H1 (cell line): ENCODE measurements at regions not wholly inside any gene's neighbourhood (a gene's known extent, or its start where the extent isn't known, plus 50 kb on each side); places are given as distances from the start of the nearest gene placed in this dataset.

Experiments
- CTCF ChIA-PET: fragments of 300-600 bp; sonication (Branson Sonifier 250); formaldehyde crosslinking; loops from one replicate; lab custom pipeline; 2021; ENCODE audit not compliant: partially characterized antibody; lab: Charles Lee
- POLR2A ChIA-PET: fragments of 300-600 bp; sonication (Branson Sonifier 250); formaldehyde crosslinking; loops from one replicate; lab custom pipeline; 2021; ENCODE audit warnings: inconsistent platforms; ENCODE audit not compliant: partially characterized antibody; lab: Charles Lee
- DNase-seq, 2 experiments: peaks; one replicate each; pipeline versions ENCODE4 v3.0.0 to v3.0.0-alpha.2; 2010 to 2022; ENCODE audit warnings: low spot score in 2 of 2, low read depth in 1 of 2, mixed read lengths in 1 of 2
- FAIRE-seq: peaks from 2 replicates; lab custom pipeline; 2011; peaks lifted over from hg19 to GRCh38; lab: Jason Lieb, UNC
- H2AFZ ChIP-seq: 2 replicates; pipeline ENCODE4 v1.8.1; 2012; ENCODE audit warnings: low read length, inconsistent platforms
- H2AK5ac ChIP-seq: 2 replicates; pipeline ENCODE4 v1.6.1; 2013; ENCODE audit warnings: low read depth, low read length
- H2BK120ac ChIP-seq: replicated peaks from 2 replicates; pipeline ENCODE3; 2013; ENCODE audit warnings: low read depth, low read length, inconsistent platforms
- H2BK12ac ChIP-seq: 2 replicates; pipeline ENCODE4 v1.6.1; 2013; ENCODE audit warnings: low read depth, low read length
- H2BK15ac ChIP-seq: 2 replicates; pipeline ENCODE4 v1.6.1; 2013; ENCODE audit warnings: low read length
- H2BK20ac ChIP-seq: 2 replicates; pipeline ENCODE4 v1.6.1; 2013; ENCODE audit warnings: low read length
- H2BK5ac ChIP-seq: 2 replicates; pipeline ENCODE4 v1.6.1; 2013; ENCODE audit warnings: low read depth, low read length
- H3K14ac ChIP-seq: 2 replicates; pipeline ENCODE4 v1.6.1; 2013; ENCODE audit warnings: inconsistent platforms; ENCODE audit not compliant: insufficient read length
- H3K18ac ChIP-seq: 2 replicates; pipeline ENCODE4 v1.6.1; 2013; ENCODE audit warnings: low read length; ENCODE audit errors: extremely low read depth
- H3K23ac ChIP-seq: 2 replicates; pipeline ENCODE4 v1.6.1; 2013; ENCODE audit warnings: inconsistent platforms; ENCODE audit not compliant: insufficient read length
- H3K23me2 ChIP-seq: 2 replicates; pipeline ENCODE4 v1.6.1; 2013; ENCODE audit warnings: low read depth, low read length
- H3K27ac ChIP-seq: 2 replicates; pipeline ENCODE4 v1.6.1; 2011; ENCODE audit warnings: low read depth, low read length, inconsistent platforms
- H3K27me3 ChIP-seq, 4 experiments: replicated peaks in 1 of 4; 1 replicate in 1 of 4; 2 replicates in 3 of 4; pipeline versions ENCODE4 v1.6.1 to v1.8.1; 2011 to 2013; ENCODE audit warnings: low read length in 3 of 4, mild to moderate bottlenecking in 3 of 4, inconsistent platforms in 2 of 4, mixed read lengths in 2 of 4, moderate library complexity in 1 of 4; ENCODE audit not compliant: control insufficient read depth in 3 of 4, insufficient read depth in 3 of 4; ENCODE audit errors: extremely low read depth in 1 of 4
- H3K36me3 ChIP-seq, 4 experiments: 2 replicates each; pipeline versions ENCODE4 v1.6.1 to v1.8.1; 2011 to 2013; ENCODE audit warnings: mild to moderate bottlenecking in 4 of 4, low read length in 3 of 4, moderate library complexity in 2 of 4, control low read depth in 1 of 4, inconsistent platforms in 1 of 4; ENCODE audit not compliant: insufficient read depth in 4 of 4, control insufficient read depth in 2 of 4
- H3K4ac ChIP-seq: replicated peaks from 2 replicates; pipeline ENCODE3; 2013; ENCODE audit warnings: low read length, low read depth, mixed read lengths, inconsistent platforms; ENCODE audit not compliant: insufficient read length
- H3K4me1 ChIP-seq, 4 experiments: replicated peaks in 1 of 4; 1 replicate in 1 of 4; 2 replicates in 3 of 4; pipeline versions ENCODE4 v1.6.1 to v1.8.1; 2011 to 2013; ENCODE audit warnings: low read length in 3 of 4, inconsistent platforms in 2 of 4, mixed read lengths in 1 of 4; ENCODE audit not compliant: insufficient read depth in 4 of 4, control insufficient read depth in 3 of 4
- H3K4me2 ChIP-seq, 2 experiments: 2 replicates each; pipeline versions ENCODE4 v1.6.1 to v1.8.1; 2011 to 2013; ENCODE audit warnings: low read depth in 2 of 2, low read length in 2 of 2, control low read depth in 1 of 2, inconsistent platforms in 1 of 2, mild to moderate bottlenecking in 1 of 2; ENCODE audit not compliant: insufficient read depth in 1 of 2
- H3K4me3 ChIP-seq, 4 experiments: fragments of 200-600, 300-600 bp in 1 of 4; sonication (generic), shearing (Covaris generic), sonication (Bioruptor Twin) in 1 of 4; 2 replicates each; pipeline versions ENCODE4 v1.5.1 to v1.8.1; 2011 to 2016; ENCODE audit warnings: low read length in 4 of 4, low read depth in 3 of 4, control low read depth in 2 of 4, inconsistent platforms in 2 of 4, mild to moderate bottlenecking in 2 of 4, mixed read lengths in 1 of 4, moderate library complexity in 1 of 4; ENCODE audit not compliant: insufficient read depth in 2 of 4; ENCODE audit errors: extremely low read depth in 1 of 4
- H3K56ac ChIP-seq: replicated peaks from 2 replicates; pipeline ENCODE3; 2013; ENCODE audit warnings: low read depth, mild to moderate bottlenecking, mixed read lengths, low read length, inconsistent platforms; ENCODE audit not compliant: insufficient read length
- H3K79me1 ChIP-seq: 2 replicates; pipeline ENCODE4 v1.6.1; 2013; ENCODE audit warnings: low read depth, low read length, control low read depth
- H3K79me2 ChIP-seq, 2 experiments: 2 replicates each; pipeline versions ENCODE4 v1.6.1 to v1.8.1; 2012 to 2013; ENCODE audit warnings: low read length in 2 of 2, mild to moderate bottlenecking in 2 of 2, inconsistent platforms in 1 of 2; ENCODE audit not compliant: insufficient read depth in 2 of 2, control insufficient read depth in 1 of 2
- H3K9ac ChIP-seq, 4 experiments: replicated peaks in 1 of 4; 1 replicate in 1 of 4; 2 replicates in 3 of 4; pipeline versions ENCODE4 v1.6.1 to v1.8.1; 2011 to 2013; ENCODE audit warnings: low read depth in 3 of 4, low read length in 3 of 4, control low read depth in 2 of 4, mild to moderate bottlenecking in 2 of 4, moderate library complexity in 2 of 4, inconsistent platforms in 1 of 4; ENCODE audit errors: extremely low read depth in 1 of 4
- H3K9me3 ChIP-seq, 2 experiments: 2 replicates each; pipeline versions ENCODE4 v1.6.1 to v1.8.1; 2012 to 2013; ENCODE audit warnings: mild to moderate bottlenecking in 2 of 2, moderate library complexity in 2 of 2, control low read depth in 1 of 2, inconsistent platforms in 1 of 2, low read depth in 1 of 2, low read length in 1 of 2, mixed read lengths in 1 of 2; ENCODE audit not compliant: insufficient read depth in 2 of 2
- H4K20me1 ChIP-seq, 2 experiments: replicated peaks in 1 of 2; 2 replicates each; pipeline versions ENCODE3 to v1.8.1; 2011 to 2013; ENCODE audit warnings: inconsistent platforms in 2 of 2, low read length in 2 of 2, mild to moderate bottlenecking in 1 of 2; ENCODE audit not compliant: insufficient read depth in 2 of 2, control insufficient read depth in 1 of 2
- H4K5ac ChIP-seq: 2 replicates; pipeline ENCODE4 v1.6.1; 2013; ENCODE audit warnings: low read length, low read depth, mixed read lengths, inconsistent platforms; ENCODE audit not compliant: insufficient read length
- H4K8ac ChIP-seq: 2 replicates; pipeline ENCODE4 v1.8.0; 2013; ENCODE audit warnings: mild to moderate bottlenecking, moderate library complexity, low read length, inconsistent platforms; ENCODE audit not compliant: insufficient read depth; ENCODE audit errors: extremely low read depth
- H4K91ac ChIP-seq: replicated peaks from 2 replicates; pipeline ENCODE3; 2013; ENCODE audit warnings: low read length, mixed read lengths, inconsistent platforms; ENCODE audit not compliant: insufficient read length
- EP300 ChIP-seq, 2 experiments: IDR thresholded peaks; 1 replicate in 1 of 2; 2 replicates in 1 of 2; pipeline ENCODE4 v1.6.1; 2011 to 2012; ENCODE audit warnings: low read depth in 2 of 2, low read length in 2 of 2, mild to moderate bottlenecking in 2 of 2, borderline replicate concordance in 1 of 2, inconsistent platforms in 1 of 2, moderate library complexity in 1 of 2
- JUN ChIP-seq: IDR thresholded peaks from 2 replicates; pipeline ENCODE4 v1.6.1; 2011; ENCODE audit warnings: low read depth, mild to moderate bottlenecking, improper control_type of control experiment, low read length
- SIN3A ChIP-seq, 2 experiments: IDR thresholded peaks in 1 of 2; conservative IDR thresholded peaks in 1 of 2; 2 replicates each; pipeline ENCODE4 v1.6.1; 2011 to 2012; ENCODE audit warnings: low read length in 2 of 2, improper control_type of control experiment in 1 of 2, low read depth in 1 of 2, mild to moderate bottlenecking in 1 of 2
- SP1 ChIP-seq: IDR thresholded peaks from 2 replicates; pipeline ENCODE4 v1.6.1; 2011; ENCODE audit warnings: low read depth, low read length
- USF2 ChIP-seq: IDR thresholded peaks from 2 replicates; pipeline ENCODE4 v1.6.1; 2011; ENCODE audit warnings: low read length, improper control_type of control experiment
- WGBS, 2 experiments: shearing (Covaris generic) in 1 of 2; methylation state at CpG; one replicate each; pipeline versions ENCODE4 v1.1.6 to v1.1.7; 2013 to 2015; ENCODE audit warnings: low lambda C conversion rate in 2 of 2, mixed read lengths in 2 of 2, inconsistent platforms in 1 of 2, low coverage in 1 of 2, missing lambda C conversion rate in 1 of 2; ENCODE audit not compliant: insufficient replicate concordance in 2 of 2, insufficient coverage in 1 of 2, insufficient read length in 1 of 2; ENCODE audit errors: extremely low coverage in 1 of 2, missing lambda C conversion rate in 1 of 2; 5-methylcytosine and 5-hydroxymethylcytosine counted together

- 80% methylated on average over 5 of the region's 5 CpGs; no CpG with 5 or more reads in 1 of the 2 experiments for WGBS, 2 experiments
- FAIRE-seq (no peak), DNase-seq (no peak)
- H3K36me3 ChIP-seq, result 0 out of 8 replicates have a peak, but pooled peaks cover 0 to 1% (median 0%) of the 10 kb centered on the region in 4 experiments
- no peak overlapping the region for H4K8ac ChIP-seq
- no peak overlapping the region for H2BK15ac ChIP-seq
- no peak overlapping the region for H2AK5ac ChIP-seq
- no peak overlapping the region for H2BK12ac ChIP-seq
- TF ChIP-seq USF2, result no peak
- no peak for TF ChIP-seq SP1
- no peak for TF ChIP-seq JUN
- no peak for TF ChIP-seq SIN3A (conservative IDR thresholded peaks at IDR 0.05 in 1 of 2, IDR thresholded peaks at IDR 0.05 in 1 of 2; ENCODE audit: low read depth in 1 of 2, low read length in 2 of 2)
- TF ChIP-seq EP300 (IDR thresholded peaks at IDR 0.05; ENCODE audit: borderline replicate concordance in 1 of 2, low read depth in 2 of 2, low read length in 2 of 2), result no peak
- H3K79me2 ChIP-seq, result no peaks in the 10 kb centered on the region
- no peak overlapping the region for H3K27ac ChIP-seq
- no peak overlapping the region for H3K18ac ChIP-seq
- H3K14ac ChIP-seq, result no peak overlapping the region
- H4K91ac ChIP-seq, result no peak overlapping the region
- H3K9ac ChIP-seq, result no peak overlapping the region
- no peak overlapping the region for H4K5ac ChIP-seq
- H3K23ac ChIP-seq, result no peak overlapping the region
- no peak overlapping the region for H3K56ac ChIP-seq
- ChIA-PET POLR2A (no interaction called here), CTCF (interaction anchor here (2.5 to 6.5 kb wide), 2 partner anchors 14 to 20 kb away, joined by 7 to 53 read pairs; no protein-coding TSS in a partner anchor)
- no peaks in the 10 kb centered on the region for H3K23me2 ChIP-seq
- no peak overlapping the region for H2BK5ac ChIP-seq
- H3K9me3 ChIP-seq, result peaks cover 2 to 4% of the 10 kb centered on the region in 2 experiments; a peak in 2 of 4 replicates
- H3K4me2 ChIP-seq, result no peak overlapping the region
- no peak overlapping the region for H3K4ac ChIP-seq
- no peak overlapping the region for H2BK20ac ChIP-seq
- H3K27me3 ChIP-seq, result no peaks in the 10 kb centered on the region
- no peak overlapping the region for H2AFZ ChIP-seq
- no peak overlapping the region for H3K4me3 ChIP-seq
- H3K79me1 ChIP-seq, result no peaks in the 10 kb centered on the region
- H3K4me1 ChIP-seq, result peaks cover 0 to 5% (median 0%) of the 10 kb centered on the region in 4 experiments; a peak in 2 of 7 replicates
- H2BK120ac ChIP-seq, result no peak overlapping the region
- no peaks in the 10 kb centered on the region for H4K20me1 ChIP-seq
These were observed 85.1 kb upstream of the FGFR2 start for GRCh38 chr10:121683366-121683765.
